GM23338 (cell line): ENCODE measurements at regions not wholly inside any gene's neighbourhood (a gene's known extent, or its start where the extent isn't known, plus 50 kb on each side); places are given as distances from the start of the nearest gene placed in this dataset.

Source experiments
- ATAC-seq: fragments of 200-7000 bp; cut with Tn5 transposase; 3 replicates; pipeline ENCODE4 v1.9.1; 2020
- DNase-seq: peaks from one replicate; pipeline ENCODE4 v3.0.0-alpha.2; 2015; ENCODE audit warnings: low spot score
- H2AFZ ChIP-seq: fragments of 200-600 bp; sonication (generic); 2 replicates; pipeline ENCODE4 v1.8.0; 2016; ENCODE audit warnings: antibody characterized with exemption, mild to moderate bottlenecking, moderate library complexity
- H3F3A ChIP-seq: fragments of 200-600 bp; sonication (generic); replicated peaks from 2 replicates; pipeline ENCODE4 v1.8.0; 2017; ENCODE audit warnings: antibody characterized with exemption, mixed run types, low read depth
- H3K27ac ChIP-seq: fragments of 200-600 bp; sonication (generic); 2 replicates; pipeline ENCODE4 v1.6.1; 2016; ENCODE audit warnings: low read depth
- H3K27me3 ChIP-seq: fragments of 200-600 bp; sonication (generic); 2 replicates; pipeline ENCODE4 v1.8.0; 2016; ENCODE audit warnings: mild to moderate bottlenecking, mixed run types, moderate library complexity; ENCODE audit not compliant: insufficient read depth
- H3K36me3 ChIP-seq: fragments of 200-600 bp; sonication (generic); 2 replicates; pipeline ENCODE4 v1.8.0; 2016; ENCODE audit warnings: mild to moderate bottlenecking; ENCODE audit not compliant: insufficient read depth
- H3K4me1 ChIP-seq: fragments of 200-600 bp; sonication (generic); 2 replicates; pipeline ENCODE4 v1.8.0; 2016; ENCODE audit warnings: mild to moderate bottlenecking, moderate library complexity; ENCODE audit not compliant: insufficient read depth
- H3K4me2 ChIP-seq: fragments of 200-600 bp; sonication (generic); 2 replicates; pipeline ENCODE4 v1.7.1; 2017; ENCODE audit warnings: mixed run types
- H3K4me3 ChIP-seq: fragments of 200-600 bp; sonication (generic); 2 replicates; pipeline ENCODE4 v1.6.1; 2016; ENCODE audit warnings: mixed run types
- H3K79me2 ChIP-seq: fragments of 200-600 bp; sonication (generic); replicated peaks from 2 replicates; pipeline ENCODE4 v1.8.0; 2017; ENCODE audit warnings: mild to moderate bottlenecking; ENCODE audit not compliant: insufficient read depth
- H3K9me2 ChIP-seq: fragments of 200-600 bp; sonication (generic); 2 replicates; pipeline ENCODE4 v1.8.0; 2017; ENCODE audit not compliant: insufficient read depth
- H4K20me1 ChIP-seq: fragments of 200-600 bp; sonication (generic); replicated peaks from 2 replicates; pipeline ENCODE4 v1.8.0; 2017; ENCODE audit warnings: mild to moderate bottlenecking; ENCODE audit not compliant: insufficient read depth
- H3K27ac Mint-ChIP-seq: 2 replicates; pipeline ENCODE4 v1.8.0; 2020; ENCODE audit warnings: inconsistent platforms, mild to moderate bottlenecking, moderate library complexity, mixed read lengths
- H3K27me3 Mint-ChIP-seq: 3 replicates; pipeline ENCODE4 v1.8.0; 2022; ENCODE audit warnings: low read depth, mild to moderate bottlenecking, moderate library complexity, mixed read lengths, inconsistent platforms; ENCODE audit not compliant: insufficient read depth, poor library complexity
- H3K36me3 Mint-ChIP-seq: 3 replicates; pipeline ENCODE4 v1.8.0; 2021; ENCODE audit warnings: low read depth, mild to moderate bottlenecking, inconsistent platforms, moderate library complexity, mixed read lengths
- H3K4me1 Mint-ChIP-seq: 3 replicates; pipeline ENCODE4 v1.8.0; 2020; ENCODE audit warnings: mild to moderate bottlenecking, inconsistent platforms, mixed read lengths
- H3K4me3 Mint-ChIP-seq: 3 replicates; pipeline ENCODE4 v1.8.0; 2021; ENCODE audit warnings: moderate library complexity, mild to moderate bottlenecking, inconsistent platforms, mixed read lengths
- H3K9me3 Mint-ChIP-seq: 3 replicates; pipeline ENCODE4 v1.8.0; 2020; ENCODE audit warnings: moderate library complexity, mild to moderate bottlenecking, inconsistent platforms, mixed read lengths
- ETS1 ChIP-seq: IDR thresholded peaks from 2 replicates; pipeline ENCODE4 v1.6.1; 2016; ENCODE audit warnings: antibody characterized with exemption
- EZH2 ChIP-seq: fragments of 200-600 bp; sonication (generic); IDR thresholded peaks from one replicate; pipeline ENCODE4 v1.8.0; 2017; ENCODE audit warnings: antibody characterized with exemption, mild to moderate bottlenecking, low read depth; ENCODE audit not compliant: unreplicated experiment
- JUNB ChIP-seq: IDR thresholded peaks from one replicate; pipeline ENCODE4 v1.6.1; 2016; ENCODE audit warnings: antibody characterized with exemption; ENCODE audit not compliant: unreplicated experiment
- NANOG ChIP-seq: IDR thresholded peaks from 2 replicates; pipeline ENCODE4 v1.6.1; 2016; ENCODE audit warnings: antibody characterized with exemption, borderline replicate concordance
- POLR2AphosphoS5 ChIP-seq: IDR thresholded peaks from 2 replicates; pipeline ENCODE4 v1.6.1; 2016; ENCODE audit warnings: antibody characterized with exemption, low read depth
- REST ChIP-seq: IDR thresholded peaks from one replicate; pipeline ENCODE4 v1.6.1; 2018; ENCODE audit warnings: antibody characterized with exemption; ENCODE audit not compliant: unreplicated experiment
- ZNF462 ChIP-seq: fragments of 250-450 bp; sonication (Bioruptor Pico); IDR thresholded peaks from 2 replicates; pipeline ENCODE4 v1.5.0; 2020; ENCODE audit warnings: mild to moderate bottlenecking, moderate library complexity

- Mint-ChIP-seq H3K9me3 (0 out of 3 replicates have a peak, but pooled peaks cover 5% of the 10 kb centered on the region), H3K27ac (no peak overlapping the region), H3K4me3 (no peak overlapping the region), H3K4me1 (no peaks in the 10 kb centered on the region), H3K27me3 (no peaks in the 10 kb centered on the region), H3K36me3 (peaks cover 5% of the 10 kb centered on the region; the same call in 2 of the 3 replicates)
- Histone ChIP-seq H3K36me3 (no peaks in the 10 kb centered on the region), H3K9me2 (peaks cover 8% of the 10 kb centered on the region), H3K27me3 (no peaks in the 10 kb centered on the region), H3K4me1 (no peaks in the 10 kb centered on the region), H3K4me3 (no peak overlapping the region), H2AFZ (no peak overlapping the region), H3K4me2 (no peak overlapping the region), H3F3A (no peaks in the 10 kb centered on the region), H3K79me2 (no peaks in the 10 kb centered on the region), H4K20me1 (no peaks in the 10 kb centered on the region), H3K27ac (no peak overlapping the region)
- TF ChIP-seq POLR2AphosphoS5 (no peak), REST (no peak), NANOG (no peak), EZH2 (no peak)
- ATAC-seq: no peak
- DNase-seq: no peak
Observed at GRCh38 chr2:83085869-83086268, 1373.2 kb downstream of the SUCLG1 start.

- H3K9me2 ChIP-seq: peaks cover 13% of the 10 kb centered on the region
- H3K36me3 ChIP-seq: no peaks in the 10 kb centered on the region
- H3K79me2 ChIP-seq: no peaks in the 10 kb centered on the region
- no peaks in the 10 kb centered on the region for H3K9me3 Mint-ChIP-seq
- H3F3A ChIP-seq: no peaks in the 10 kb centered on the region
- H3K4me2 ChIP-seq: no peak overlapping the region
- no peaks in the 10 kb centered on the region for H3K36me3 Mint-ChIP-seq
- no peak overlapping the region for H3K27ac ChIP-seq
- no peak overlapping the region for H3K27ac Mint-ChIP-seq
- peak overlapping the region; percentile 7; the same call in 1 of the 2 replicates for H2AFZ ChIP-seq
- H3K4me1 Mint-ChIP-seq: no peaks in the 10 kb centered on the region
- no peaks in the 10 kb centered on the region for H4K20me1 ChIP-seq
- ATAC-seq (no peak), DNase-seq (no peak)
- no peaks in the 10 kb centered on the region for H3K27me3 ChIP-seq
- H3K4me1 ChIP-seq: no peaks in the 10 kb centered on the region
- no peak overlapping the region for H3K4me3 ChIP-seq
- H3K27me3 Mint-ChIP-seq: no peaks in the 10 kb centered on the region
- no peak overlapping the region for H3K4me3 Mint-ChIP-seq
- TF ChIP-seq NANOG: no peak
- TF ChIP-seq ZNF462 (CRISPR knock-in tag): no peak
- no peak for TF ChIP-seq EZH2
- TF ChIP-seq JUNB: no peak
- TF ChIP-seq ETS1: no peak
Observed at GRCh38 chr2:83081826-83082690, 1377.0 kb downstream of the SUCLG1 start.
